ENCODE measurements at regions not wholly inside any gene's neighbourhood (a gene's known extent, or its start where the extent isn't known, plus 50 kb on each side); places are given as distances from the start of the nearest gene placed in this dataset.

DNA sequence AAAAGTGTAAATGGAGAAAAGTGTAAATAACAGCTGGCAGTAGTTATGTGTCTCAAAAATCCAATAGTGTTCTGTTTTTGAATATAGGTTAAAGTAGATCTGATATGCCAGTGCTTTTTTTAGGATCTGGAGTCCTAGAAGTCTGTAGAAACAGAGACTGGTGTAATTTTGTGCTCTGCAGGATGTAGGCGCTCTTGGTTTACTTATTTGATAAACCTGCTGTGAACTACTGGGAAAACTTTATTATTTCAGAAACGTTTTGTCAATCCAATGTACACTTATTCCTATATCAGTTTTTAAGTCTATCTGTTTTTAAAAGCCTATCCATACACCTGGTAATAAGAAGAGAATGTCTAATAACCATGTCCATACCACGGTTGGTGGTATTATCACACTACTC lies 530.8 kb upstream of the ZNF804A start:
- TF ChIP-seq, protein P1, sequence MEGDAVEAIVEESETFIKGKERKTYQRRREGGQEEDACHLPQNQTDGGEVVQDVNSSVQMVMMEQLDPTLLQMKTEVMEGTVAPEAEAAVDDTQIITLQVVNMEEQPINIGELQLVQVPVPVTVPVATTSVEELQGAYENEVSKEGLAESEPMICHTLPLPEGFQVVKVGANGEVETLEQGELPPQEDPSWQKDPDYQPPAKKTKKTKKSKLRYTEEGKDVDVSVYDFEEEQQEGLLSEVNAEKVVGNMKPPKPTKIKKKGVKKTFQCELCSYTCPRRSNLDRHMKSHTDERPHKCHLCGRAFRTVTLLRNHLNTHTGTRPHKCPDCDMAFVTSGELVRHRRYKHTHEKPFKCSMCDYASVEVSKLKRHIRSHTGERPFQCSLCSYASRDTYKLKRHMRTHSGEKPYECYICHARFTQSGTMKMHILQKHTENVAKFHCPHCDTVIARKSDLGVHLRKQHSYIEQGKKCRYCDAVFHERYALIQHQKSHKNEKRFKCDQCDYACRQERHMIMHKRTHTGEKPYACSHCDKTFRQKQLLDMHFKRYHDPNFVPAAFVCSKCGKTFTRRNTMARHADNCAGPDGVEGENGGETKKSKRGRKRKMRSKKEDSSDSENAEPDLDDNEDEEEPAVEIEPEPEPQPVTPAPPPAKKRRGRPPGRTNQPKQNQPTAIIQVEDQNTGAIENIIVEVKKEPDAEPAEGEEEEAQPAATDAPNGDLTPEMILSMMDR (conservative IDR thresholded peaks at IDR 0.05; ENCODE audit: low read depth in 2 of 2), result peak; percentile 65 to 73
- no peak for TF ChIP-seq EZH2 (IDR thresholded peaks at IDR 0.05; ENCODE audit: low read depth, unreplicated experiment)
- TF ChIP-seq, protein P2, sequence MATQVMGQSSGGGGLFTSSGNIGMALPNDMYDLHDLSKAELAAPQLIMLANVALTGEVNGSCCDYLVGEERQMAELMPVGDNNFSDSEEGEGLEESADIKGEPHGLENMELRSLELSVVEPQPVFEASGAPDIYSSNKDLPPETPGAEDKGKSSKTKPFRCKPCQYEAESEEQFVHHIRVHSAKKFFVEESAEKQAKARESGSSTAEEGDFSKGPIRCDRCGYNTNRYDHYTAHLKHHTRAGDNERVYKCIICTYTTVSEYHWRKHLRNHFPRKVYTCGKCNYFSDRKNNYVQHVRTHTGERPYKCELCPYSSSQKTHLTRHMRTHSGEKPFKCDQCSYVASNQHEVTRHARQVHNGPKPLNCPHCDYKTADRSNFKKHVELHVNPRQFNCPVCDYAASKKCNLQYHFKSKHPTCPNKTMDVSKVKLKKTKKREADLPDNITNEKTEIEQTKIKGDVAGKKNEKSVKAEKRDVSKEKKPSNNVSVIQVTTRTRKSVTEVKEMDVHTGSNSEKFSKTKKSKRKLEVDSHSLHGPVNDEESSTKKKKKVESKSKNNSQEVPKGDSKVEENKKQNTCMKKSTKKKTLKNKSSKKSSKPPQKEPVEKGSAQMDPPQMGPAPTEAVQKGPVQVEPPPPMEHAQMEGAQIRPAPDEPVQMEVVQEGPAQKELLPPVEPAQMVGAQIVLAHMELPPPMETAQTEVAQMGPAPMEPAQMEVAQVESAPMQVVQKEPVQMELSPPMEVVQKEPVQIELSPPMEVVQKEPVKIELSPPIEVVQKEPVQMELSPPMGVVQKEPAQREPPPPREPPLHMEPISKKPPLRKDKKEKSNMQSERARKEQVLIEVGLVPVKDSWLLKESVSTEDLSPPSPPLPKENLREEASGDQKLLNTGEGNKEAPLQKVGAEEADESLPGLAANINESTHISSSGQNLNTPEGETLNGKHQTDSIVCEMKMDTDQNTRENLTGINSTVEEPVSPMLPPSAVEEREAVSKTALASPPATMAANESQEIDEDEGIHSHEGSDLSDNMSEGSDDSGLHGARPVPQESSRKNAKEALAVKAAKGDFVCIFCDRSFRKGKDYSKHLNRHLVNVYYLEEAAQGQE (IDR thresholded peaks at IDR 0.05; ENCODE audit: unreplicated experiment), result no peak
- TF ChIP-seq EZH2phosphoT487 (IDR thresholded peaks at IDR 0.05; ENCODE audit: unreplicated experiment), result no peak
- TF ChIP-seq STAT1 (IDR thresholded peaks at IDR 0.05; ENCODE audit: unreplicated experiment), result no peak
- no peak for TF ChIP-seq JUNB (IDR thresholded peaks at IDR 0.05; ENCODE audit: unreplicated experiment)

Measured in GM23338 (cell line).